ENCODE measurements at regions not wholly inside any gene's neighbourhood (a gene's known extent, or its start where the extent isn't known, plus 50 kb on each side); places are given as distances from the start of the nearest gene placed in this dataset.

- no peaks in the 10 kb centered on the region for H3K27me3 ChIP-seq (replicated peaks)
- in situ Hi-C loops (cut with HindIII; ENCODE audit: low pct_ligation_motif_present, low sequenced_read_pairs): no loop called here
- no peak for TF ChIP-seq CTCF (IDR thresholded peaks at IDR 0.05; ENCODE audit: low read depth, low read length, missing control alignments)
- H3K4me3 ChIP-seq (ENCODE audit: low read depth, low read length): no peak overlapping the region
- DNase-seq: no peak
- H3K36me3 ChIP-seq (replicated peaks): no peaks in the 10 kb centered on the region
- H3K27ac ChIP-seq: no peak overlapping the region
Observed at GRCh38 chr12:74897425-74898211, 312.0 kb downstream of the KCNC2 start.

DNA sequence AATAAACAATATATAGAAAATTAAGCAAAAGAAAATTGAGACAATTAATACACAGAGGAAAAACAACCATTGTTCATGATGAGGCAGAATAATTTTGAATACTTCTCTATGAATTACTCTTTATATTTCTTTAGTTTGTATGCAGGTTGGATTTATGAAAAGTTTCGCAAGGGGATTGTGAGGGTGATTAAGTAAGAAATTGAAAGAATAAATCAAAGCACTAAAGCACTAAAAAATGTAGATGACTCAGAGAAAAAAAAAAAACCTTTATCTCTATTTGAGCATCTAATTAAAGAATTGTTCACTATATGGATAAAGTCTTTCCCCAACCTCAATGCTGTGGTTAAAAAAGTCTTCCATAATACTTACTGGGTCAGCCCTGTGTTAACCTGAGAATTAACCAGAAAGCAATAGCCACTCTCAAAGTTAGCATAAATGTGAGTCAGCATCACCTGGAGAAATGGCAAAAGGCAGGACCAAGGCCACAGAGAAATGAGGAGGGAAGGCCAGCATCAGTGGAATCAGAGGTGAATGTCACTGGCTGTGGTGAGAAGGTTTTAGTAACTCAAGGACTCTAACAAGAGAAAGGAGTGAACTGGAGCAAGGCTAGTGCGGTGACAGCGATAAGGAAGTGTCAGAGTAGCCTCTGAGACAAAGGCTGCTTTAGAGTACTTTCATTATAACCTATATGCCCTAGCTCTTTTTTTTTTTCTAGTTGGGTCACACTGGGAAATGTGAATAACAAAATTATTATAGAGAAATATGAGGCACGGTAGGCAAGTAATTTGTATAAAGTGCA lies 310.4 kb downstream of the KCNC2 start:
- no peak overlapping the region for H3K27ac ChIP-seq
- DNase-seq: no peak
- no peaks in the 10 kb centered on the region for H3K36me3 ChIP-seq (replicated peaks)
- TF ChIP-seq CTCF (IDR thresholded peaks at IDR 0.05; ENCODE audit: low read depth, low read length, missing control alignments): no peak
- H3K4me3 ChIP-seq (ENCODE audit: low read depth, low read length): no peak overlapping the region
- H3K27me3 ChIP-seq (replicated peaks): no peaks in the 10 kb centered on the region
- in situ Hi-C loops (cut with HindIII; ENCODE audit: low pct_ligation_motif_present, low sequenced_read_pairs): no loop called here

DNA sequence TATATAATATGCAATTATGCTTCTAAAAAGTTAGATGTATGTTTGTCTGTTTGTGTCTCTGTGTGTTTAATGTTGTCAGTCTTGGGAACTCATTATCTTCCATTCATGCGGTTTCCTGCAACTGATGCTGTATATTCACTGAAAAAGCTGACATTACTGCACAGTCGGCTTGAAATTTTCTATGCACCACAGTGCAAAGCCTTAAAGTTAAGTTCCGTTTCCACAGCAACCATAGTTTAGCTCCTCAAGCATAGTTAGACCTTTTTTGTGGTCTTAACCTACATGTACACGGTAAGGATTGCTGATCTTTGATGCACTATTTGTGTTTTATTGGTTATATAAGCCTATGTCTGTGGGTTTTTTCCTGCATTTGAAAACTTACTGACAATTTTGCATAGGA lies 309.4 kb downstream of the KCNC2 start:
- Histone ChIP-seq H3K4me3 (ENCODE audit: low read depth, low read length) (no peak overlapping the region), H3K27ac (no peak overlapping the region), H3K36me3 (replicated peaks) (no peaks in the 10 kb centered on the region), H3K27me3 (replicated peaks) (no peaks in the 10 kb centered on the region)
- DNase-seq: no peak
- in situ Hi-C loops (cut with HindIII; ENCODE audit: low pct_ligation_motif_present, low sequenced_read_pairs): no loop called here
- no peak for TF ChIP-seq CTCF (IDR thresholded peaks at IDR 0.05; ENCODE audit: low read depth, low read length, missing control alignments)

- DNase-seq: no peak
- in situ Hi-C loops (cut with HindIII; ENCODE audit: low pct_ligation_motif_present, low sequenced_read_pairs): no loop called here
- H3K36me3 ChIP-seq (replicated peaks): no peaks in the 10 kb centered on the region
- no peak overlapping the region for H3K27ac ChIP-seq
- H3K4me3 ChIP-seq (ENCODE audit: low read depth, low read length): no peak overlapping the region
- TF ChIP-seq CTCF (IDR thresholded peaks at IDR 0.05; ENCODE audit: low read depth, low read length, missing control alignments): peak; percentile 57
- H3K27me3 ChIP-seq (replicated peaks): no peaks in the 10 kb centered on the region
Observed at GRCh38 chr12:74903522-74903921, 306.1 kb downstream of the KCNC2 start.

DNA sequence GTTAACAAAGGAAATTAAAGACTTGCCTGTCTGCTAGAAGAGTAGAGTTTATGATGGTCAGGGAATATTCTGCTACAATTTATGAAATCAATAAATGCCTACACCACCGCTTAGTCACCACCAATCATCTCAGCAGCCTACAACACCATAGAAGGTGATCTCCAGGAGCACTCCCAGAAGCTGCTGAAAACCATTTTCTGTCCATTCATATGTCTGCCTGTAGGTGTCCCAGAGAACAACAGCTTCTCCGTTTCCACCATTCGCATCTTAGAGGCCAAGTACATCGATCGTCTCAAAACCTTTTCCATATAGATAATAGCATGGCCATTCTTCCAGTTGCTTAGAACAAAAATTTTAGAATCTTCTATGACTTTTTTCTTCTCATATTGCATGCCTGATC lies 303.4 kb downstream of the KCNC2 start:
- DNase-seq: no peak
- no peaks in the 10 kb centered on the region for H3K27me3 ChIP-seq (replicated peaks)
- no peaks in the 10 kb centered on the region for H3K36me3 ChIP-seq (replicated peaks)
- no peak overlapping the region for H3K4me3 ChIP-seq (ENCODE audit: low read depth, low read length)
- H3K27ac ChIP-seq: no peak overlapping the region
- in situ Hi-C loops (cut with HindIII; ENCODE audit: low pct_ligation_motif_present, low sequenced_read_pairs): no loop called here
- TF ChIP-seq CTCF (IDR thresholded peaks at IDR 0.05; ENCODE audit: low read depth, low read length, missing control alignments): peak; percentile 34

Measured in brain microvascular endothelial cell (primary cell).